ENCODE measurements at regions not wholly inside any gene's neighbourhood (a gene's known extent, or its start where the extent isn't known, plus 50 kb on each side); places are given as distances from the start of the nearest gene placed in this dataset.

- TF ChIP-seq CTCF (IDR thresholded peaks at IDR 0.05 in 4 of 5, conservative IDR thresholded peaks at IDR 0.05 in 1 of 5) (no peak), POLR2A (IDR thresholded peaks at IDR 0.05) (no peak)
These were observed 404.1 kb downstream of the METTL15 start for GRCh38 chr11:28512143-28512756.
